Vagina (tissue), 2 donors: ENCODE measurements at regions not wholly inside any gene's neighbourhood (a gene's known extent, or its start where the extent isn't known, plus 50 kb on each side); places are given as distances from the start of the nearest gene placed in this dataset.

Experiments
- CTCF ChIP-seq, 3 experiments: fragments of 450-650 bp in 2 of 3; fragments of 200-600 bp in 1 of 3; sonication (generic) in 1 of 3; IDR thresholded peaks; one replicate each; pipeline ENCODE4 v1.5.1; 2017 to 2019; ENCODE audit warnings: antibody characterized with exemption in 3 of 3, mild to moderate bottlenecking in 2 of 3, moderate library complexity in 2 of 3
- POLR2AphosphoS5 ChIP-seq, 2 donors: sonication (generic); formaldehyde crosslinking; IDR thresholded peaks; one replicate each; pipeline ENCODE4 v1.9.0; 2017; ENCODE audit warnings: antibody characterized with exemption in 2 of 2, mild to moderate bottlenecking in 2 of 2, low read depth in 1 of 2; ENCODE audit not compliant: insufficient read depth in 1 of 2

DNA sequence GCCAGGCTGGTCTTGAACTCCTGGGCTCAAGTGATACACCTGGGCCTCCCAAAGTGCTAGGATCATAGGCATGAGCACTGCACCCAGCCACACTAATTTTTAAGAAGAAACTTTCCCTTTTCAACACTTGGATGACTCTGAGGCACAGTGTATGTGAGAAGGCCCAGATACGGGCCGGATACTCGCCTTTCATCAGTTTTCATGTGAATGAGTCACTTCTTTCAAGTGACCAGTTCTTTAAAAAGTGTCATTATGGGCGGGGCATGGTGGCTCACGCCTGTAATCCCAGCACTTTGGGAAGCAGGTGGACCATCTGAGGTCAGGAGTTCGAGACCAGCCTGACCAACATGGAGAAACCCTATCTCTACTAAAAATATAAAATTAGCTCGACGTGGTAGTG is 120.8 kb downstream of the CTTN start:
- TF ChIP-seq CTCF (IDR thresholded peaks at IDR 0.05) = no peak
- no peak for TF ChIP-seq POLR2AphosphoS5 (IDR thresholded peaks at IDR 0.05; ENCODE audit: insufficient read depth in 1 of 2, low read depth in 1 of 2)
